Caco-2 (cell line): ENCODE measurements at regions not wholly inside any gene's neighbourhood (a gene's known extent, or its start where the extent isn't known, plus 50 kb on each side); places are given as distances from the start of the nearest gene placed in this dataset.
A peak's percentile ranks its signal among the peaks of the same experiment; 100 is the strongest.

Experiments used
- BruUV-seq: library from RNA; stranded (reverse); fragments of 400-500 nt; replicated peaks from 2 replicates; lab custom pipeline; 2021; lab: Mats Ljungman, UMichigan
- CTCF ChIA-PET: fragments of 300-600 bp; sonication (Branson Sonifier 250); formaldehyde crosslinking; loops from one replicate; lab custom pipeline; 2022; ENCODE audit warnings: antibody characterized with exemption; lab: Charles Lee
- POLR2A ChIA-PET: fragments of 300-600 bp; sonication (Branson Sonifier 250); formaldehyde crosslinking; loops from one replicate; lab custom pipeline; 2022; ENCODE audit warnings: antibody characterized with exemption; lab: Charles Lee
- DNase-seq, 2 experiments: peaks; one replicate each; pipeline versions ENCODE4 v3.0.0 to v3.0.0-alpha.2; 2020 to 2022
- H3K27me3 ChIP-seq: replicated peaks from 2 replicates; pipeline ENCODE4 v1.6.0; 2011; ENCODE audit warnings: low read length; ENCODE audit not compliant: control insufficient read depth, insufficient read depth
- H3K36me3 ChIP-seq: 2 replicates; pipeline ENCODE4 v1.5.1; 2011; ENCODE audit warnings: low read length; ENCODE audit not compliant: control insufficient read depth, insufficient read depth
- H3K4me1 ChIP-seq: fragments of 250-450 bp; sonication (Bioruptor Pico); 2 replicates; pipeline ENCODE4 v1.5.1; 2020; ENCODE audit warnings: mild to moderate bottlenecking
- H3K4me3 ChIP-seq: 2 replicates; pipeline ENCODE4 v1.5.1; 2011; ENCODE audit warnings: low read depth, mild to moderate bottlenecking, control low read depth, low read length
- H3K9me3 ChIP-seq: fragments of 250-450 bp; sonication (Bioruptor Pico); 2 replicates; pipeline ENCODE4 v1.5.1; 2020; ENCODE audit warnings: mild to moderate bottlenecking, moderate library complexity
- H3K27ac Mint-ChIP-seq: one replicate; pipeline ENCODE4 v1.8.0; 2022; ENCODE audit warnings: mixed read lengths; ENCODE audit not compliant: unreplicated experiment
- H3K27me3 Mint-ChIP-seq: one replicate; pipeline ENCODE4 v1.8.0; 2022; ENCODE audit warnings: mixed read lengths; ENCODE audit not compliant: insufficient read depth, unreplicated experiment
- H3K36me3 Mint-ChIP-seq: one replicate; pipeline ENCODE4 v1.8.0; 2022; ENCODE audit warnings: mild to moderate bottlenecking, mixed read lengths; ENCODE audit not compliant: insufficient read depth, unreplicated experiment
- H3K4me1 Mint-ChIP-seq: one replicate; pipeline ENCODE4 v1.8.0; 2022; ENCODE audit warnings: low read depth, mixed read lengths; ENCODE audit not compliant: unreplicated experiment
- H3K4me3 Mint-ChIP-seq: one replicate; pipeline ENCODE4 v1.8.0; 2022; ENCODE audit warnings: mild to moderate bottlenecking, moderate library complexity, mixed read lengths; ENCODE audit not compliant: unreplicated experiment
- H3K9me3 Mint-ChIP-seq: one replicate; pipeline ENCODE4 v1.8.0; 2022; ENCODE audit warnings: mixed read lengths; ENCODE audit not compliant: unreplicated experiment
- intact Hi-C: fragments of 100-400 bp; cut with micrococcal nuclease; formaldehyde crosslinking; loops from one replicate; pipeline ENCODE4 v1.10.0; 2022; ENCODE audit not compliant: unreplicated experiment
- TF ChIP-seq, protein P1 (sequence below), 2 experiments: fragments of 200-600 bp in 1 of 2; IDR thresholded peaks; 1 replicate in 1 of 2; 2 replicates in 1 of 2; pipeline versions ENCODE4 v1.5.1 to v1.8.0; 2011 to 2022; ENCODE audit warnings: antibody characterized with exemption in 1 of 2, control low read depth in 1 of 2, inconsistent platforms in 1 of 2, low read depth in 1 of 2, low read length in 1 of 2, mild to moderate bottlenecking in 1 of 2, moderate library complexity in 1 of 2; ENCODE audit not compliant: insufficient read depth in 1 of 2, severe bottlenecking in 1 of 2, unreplicated experiment in 1 of 2

GRCh38 chr15:93485438-93486327, 396.7 kb upstream of the RGMA start:
- H3K4me3 Mint-ChIP-seq = no peak overlapping the region
- H3K27me3 Mint-ChIP-seq = no peaks in the 10 kb centered on the region
- TF ChIP-seq, protein P1, sequence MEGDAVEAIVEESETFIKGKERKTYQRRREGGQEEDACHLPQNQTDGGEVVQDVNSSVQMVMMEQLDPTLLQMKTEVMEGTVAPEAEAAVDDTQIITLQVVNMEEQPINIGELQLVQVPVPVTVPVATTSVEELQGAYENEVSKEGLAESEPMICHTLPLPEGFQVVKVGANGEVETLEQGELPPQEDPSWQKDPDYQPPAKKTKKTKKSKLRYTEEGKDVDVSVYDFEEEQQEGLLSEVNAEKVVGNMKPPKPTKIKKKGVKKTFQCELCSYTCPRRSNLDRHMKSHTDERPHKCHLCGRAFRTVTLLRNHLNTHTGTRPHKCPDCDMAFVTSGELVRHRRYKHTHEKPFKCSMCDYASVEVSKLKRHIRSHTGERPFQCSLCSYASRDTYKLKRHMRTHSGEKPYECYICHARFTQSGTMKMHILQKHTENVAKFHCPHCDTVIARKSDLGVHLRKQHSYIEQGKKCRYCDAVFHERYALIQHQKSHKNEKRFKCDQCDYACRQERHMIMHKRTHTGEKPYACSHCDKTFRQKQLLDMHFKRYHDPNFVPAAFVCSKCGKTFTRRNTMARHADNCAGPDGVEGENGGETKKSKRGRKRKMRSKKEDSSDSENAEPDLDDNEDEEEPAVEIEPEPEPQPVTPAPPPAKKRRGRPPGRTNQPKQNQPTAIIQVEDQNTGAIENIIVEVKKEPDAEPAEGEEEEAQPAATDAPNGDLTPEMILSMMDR (IDR thresholded peaks at IDR 0.05; ENCODE audit: insufficient read depth in 1 of 2, low read depth in 1 of 2, low read length in 1 of 2, severe bottlenecking in 1 of 2, unreplicated experiment in 1 of 2) = peak in 1 of 2 experiments; percentile 26
- H3K27ac Mint-ChIP-seq = no peak overlapping the region
- Histone ChIP-seq H3K9me3 (no peaks in the 10 kb centered on the region; the same call in 1 of the 2 replicates), H3K4me1 (no peaks in the 10 kb centered on the region; the same call in 1 of the 2 replicates), H3K36me3 (no peaks in the 10 kb centered on the region), H3K4me3 (no peak overlapping the region), H3K27me3 (no peaks in the 10 kb centered on the region)
- H3K36me3 Mint-ChIP-seq = no peaks in the 10 kb centered on the region
- no peak for DNase-seq
- intact Hi-C loops = no loop called here
- ChIA-PET POLR2A (no interaction called here), CTCF (no interaction called here)
- H3K9me3 Mint-ChIP-seq = no peaks in the 10 kb centered on the region
- H3K4me1 Mint-ChIP-seq = peaks cover 7% of the 10 kb centered on the region
- no TSS peak for BruUV-seq

- Mint-ChIP-seq H3K27ac (no peak overlapping the region), H3K9me3 (no peaks in the 10 kb centered on the region), H3K27me3 (no peaks in the 10 kb centered on the region), H3K4me3 (no peak overlapping the region), H3K4me1 (peaks cover 14% of the 10 kb centered on the region), H3K36me3 (no peaks in the 10 kb centered on the region)
- no peak overlapping the region for H3K4me3 ChIP-seq
- intact Hi-C loops = no loop called here
- ChIA-PET POLR2A (no interaction called here), CTCF (no interaction called here)
- no peaks in the 10 kb centered on the region for H3K27me3 ChIP-seq
- peaks cover 11% of the 10 kb centered on the region for H3K4me1 ChIP-seq
- TF ChIP-seq, protein P1 (IDR thresholded peaks at IDR 0.05; ENCODE audit: insufficient read depth in 1 of 2, low read depth in 1 of 2, low read length in 1 of 2, severe bottlenecking in 1 of 2, unreplicated experiment in 1 of 2) = no peak
- BruUV-seq = no TSS peak
- no peak for DNase-seq
- no peaks in the 10 kb centered on the region for H3K36me3 ChIP-seq
- H3K9me3 ChIP-seq = no peaks in the 10 kb centered on the region; the same call in 1 of the 2 replicates
Observed at GRCh38 chr15:93483923-93484322, 394.9 kb upstream of the RGMA start.

- CTCF ChIA-PET = no interaction called here
- Mint-ChIP-seq H3K27ac (no peak overlapping the region), H3K4me1 (peaks cover 22% of the 10 kb centered on the region), H3K27me3 (no peaks in the 10 kb centered on the region), H3K4me3 (no peak overlapping the region), H3K9me3 (no peaks in the 10 kb centered on the region), H3K36me3 (no peaks in the 10 kb centered on the region)
- Histone ChIP-seq H3K4me3 (no peak overlapping the region), H3K4me1 (peaks cover 11% of the 10 kb centered on the region), H3K9me3 (no peaks in the 10 kb centered on the region; the same call in 1 of the 2 replicates), H3K36me3 (no peaks in the 10 kb centered on the region), H3K27me3 (no peaks in the 10 kb centered on the region)
- intact Hi-C loops = no loop called here
- TF ChIP-seq, protein P1 (IDR thresholded peaks at IDR 0.05; ENCODE audit: insufficient read depth in 1 of 2, low read depth in 1 of 2, low read length in 1 of 2, severe bottlenecking in 1 of 2, unreplicated experiment in 1 of 2) = no peak
- BruUV-seq = no TSS peak
- POLR2A ChIA-PET = no interaction called here
- no peak for DNase-seq
Observed at GRCh38 chr15:93482731-93483130, 393.7 kb upstream of the RGMA start.
